PC-3 (cell line): ENCODE measurements at regions not wholly inside any gene's neighbourhood (a gene's known extent, or its start where the extent isn't known, plus 50 kb on each side); places are given as distances from the start of the nearest gene placed in this dataset.

Source experiments
- ATAC-seq: fragments of 200-7000 bp; cut with Tn5 transposase; 2 replicates; pipeline ENCODE4 v1.9.1; 2020; ENCODE audit warnings: mild to moderate bottlenecking, moderate library complexity
- BruUV-seq: library from RNA; stranded (reverse); fragments of 400-500 nt; replicated peaks from 2 replicates; lab custom pipeline; 2021; lab: Mats Ljungman, UMichigan
- CTCF ChIA-PET: fragments of 300-600 bp; sonication (Branson Sonifier 250); formaldehyde crosslinking; loops from one replicate; lab custom pipeline; 2022; ENCODE audit warnings: antibody characterized with exemption; lab: Charles Lee
- POLR2A ChIA-PET: fragments of 300-600 bp; sonication (Branson Sonifier 250); formaldehyde crosslinking; loops from one replicate; lab custom pipeline; 2022; ENCODE audit warnings: antibody characterized with exemption; ENCODE audit not compliant: unreplicated experiment; lab: Charles Lee
- DNase-seq: peaks from one replicate; pipeline ENCODE4 v3.0.0-alpha.2; 2015
- H2AFZ ChIP-seq: fragments of 300-600 bp; sonication (generic); 2 replicates; pipeline ENCODE4 v1.6.0; 2016; ENCODE audit warnings: antibody characterized with exemption, low read length
- H3F3A ChIP-seq: fragments of 300-600 bp; sonication (generic); one replicate; pipeline ENCODE4 v1.6.0; 2017; ENCODE audit warnings: antibody characterized with exemption, low read length, control low read depth, mild to moderate bottlenecking; ENCODE audit not compliant: unreplicated experiment
- H3K27ac ChIP-seq: fragments of 300-600 bp; sonication (generic); 2 replicates; pipeline ENCODE4 v1.5.1; 2016; ENCODE audit warnings: mild to moderate bottlenecking, low read length
- H3K27me3 ChIP-seq: fragments of 300-600 bp; sonication (generic); 2 replicates; pipeline ENCODE4 v1.6.1; 2016; ENCODE audit warnings: low read length, mixed read lengths
- H3K36me3 ChIP-seq: fragments of 300-600 bp; sonication (generic); 2 replicates; pipeline ENCODE4 v1.6.1; 2016; ENCODE audit warnings: low read depth, mixed run types, low read length, mixed read lengths
- H3K4me1 ChIP-seq: fragments of 300-600 bp; sonication (generic); 2 replicates; pipeline ENCODE4 v1.5.1; 2016; ENCODE audit warnings: low read length; ENCODE audit not compliant: insufficient read depth
- H3K4me2 ChIP-seq: fragments of 300-600 bp; sonication (generic); 2 replicates; pipeline ENCODE4 v1.6.0; 2016; ENCODE audit warnings: low read length
- H3K4me3 ChIP-seq: fragments of 300-600 bp; sonication (generic); 2 replicates; pipeline ENCODE4 v1.5.1; 2016; ENCODE audit warnings: mild to moderate bottlenecking, low read length, mixed read lengths
- H3K79me2 ChIP-seq: fragments of 300-600 bp; sonication (generic); 2 replicates; pipeline ENCODE4 v1.6.1; 2017; ENCODE audit warnings: low read length, mixed read lengths
- H3K9ac ChIP-seq: fragments of 300-600 bp; sonication (generic); 2 replicates; pipeline ENCODE4 v1.6.0; 2016; ENCODE audit warnings: mild to moderate bottlenecking, low read length
- H3K9me2 ChIP-seq: fragments of 300-600 bp; sonication (generic); replicated peaks from 2 replicates; pipeline ENCODE4 v1.6.1; 2016; ENCODE audit warnings: mixed run types, low read length, mixed read lengths
- H3K9me3 ChIP-seq: fragments of 300-600 bp; sonication (generic); 2 replicates; pipeline ENCODE4 v1.6.1; 2016; ENCODE audit warnings: low read length, mixed read lengths
- H4K20me1 ChIP-seq: fragments of 300-600 bp; sonication (generic); 2 replicates; pipeline ENCODE4 v1.6.1; 2016; ENCODE audit warnings: low read length, mixed read lengths
- CTCF ChIP-seq: fragments of 300-600 bp; sonication (generic); conservative IDR thresholded peaks from 2 replicates; pipeline ENCODE4 v1.5.1; 2017; ENCODE audit warnings: antibody characterized with exemption, low read depth, mild to moderate bottlenecking, low read length
- EZH2 ChIP-seq: fragments of 300-600 bp; sonication (generic); IDR thresholded peaks from one replicate; pipeline ENCODE4 v1.6.1; 2017; ENCODE audit warnings: antibody characterized with exemption, mild to moderate bottlenecking, low read length; ENCODE audit not compliant: unreplicated experiment
- EZH2phosphoT487 ChIP-seq: fragments of 300-600 bp; sonication (generic); IDR thresholded peaks from 2 replicates; pipeline ENCODE4 v1.6.1; 2018; ENCODE audit warnings: mild to moderate bottlenecking, antibody characterized with exemption, low read length, borderline replicate concordance
- intact Hi-C: fragments of 100-400 bp; cut with micrococcal nuclease; formaldehyde crosslinking; loops from 2 replicates; pipeline ENCODE4 v1.9.0; 2023

GRCh38 chr3:170660139-170660538, 74.3 kb upstream of the SLC7A14 start:
- no peaks in the 10 kb centered on the region for H3F3A ChIP-seq
- no peak overlapping the region for H3K27ac ChIP-seq
- intact Hi-C loops, result no loop called here
- DNase-seq (no peak), ATAC-seq (no peak)
- no peak for TF ChIP-seq EZH2
- no peak for TF ChIP-seq EZH2phosphoT487
- TF ChIP-seq CTCF, result no peak
- H3K4me2 ChIP-seq, result no peak overlapping the region
- ChIA-PET POLR2A (no interaction called here), CTCF (no interaction called here)
- H2AFZ ChIP-seq, result no peak overlapping the region
- no peaks in the 10 kb centered on the region for H3K36me3 ChIP-seq
- no peaks in the 10 kb centered on the region for H3K9me2 ChIP-seq
- H3K4me3 ChIP-seq, result no peak overlapping the region
- H3K9me3 ChIP-seq, result no peaks in the 10 kb centered on the region
- no peaks in the 10 kb centered on the region for H3K27me3 ChIP-seq
- H4K20me1 ChIP-seq, result no peaks in the 10 kb centered on the region
- H3K79me2 ChIP-seq, result no peaks in the 10 kb centered on the region
- no peak overlapping the region for H3K9ac ChIP-seq
- no TSS peak for BruUV-seq
- no peaks in the 10 kb centered on the region for H3K4me1 ChIP-seq

GRCh38 chr3:170657312-170657711, 71.4 kb upstream of the SLC7A14 start:
- TF ChIP-seq CTCF (no peak), EZH2phosphoT487 (no peak), EZH2 (no peak)
- Histone ChIP-seq H3F3A (no peaks in the 10 kb centered on the region), H3K27me3 (no peaks in the 10 kb centered on the region), H4K20me1 (no peaks in the 10 kb centered on the region), H3K9me2 (no peaks in the 10 kb centered on the region), H3K79me2 (no peaks in the 10 kb centered on the region), H3K4me2 (no peak overlapping the region), H3K9ac (no peak overlapping the region), H3K27ac (no peak overlapping the region), H3K4me1 (no peaks in the 10 kb centered on the region), H3K9me3 (no peaks in the 10 kb centered on the region), H3K4me3 (no peak overlapping the region), H2AFZ (no peak overlapping the region), H3K36me3 (no peaks in the 10 kb centered on the region)
- ATAC-seq (no peak), DNase-seq (no peak)
- no TSS peak for BruUV-seq
- intact Hi-C loops, result no loop called here
- ChIA-PET POLR2A (no interaction called here), CTCF (no interaction called here)

GRCh38 chr3:170656284-170656683, 70.4 kb upstream of the SLC7A14 start:
- intact Hi-C loops, result no loop called here
- Histone ChIP-seq H3K9ac (no peak overlapping the region), H3F3A (no peaks in the 10 kb centered on the region), H4K20me1 (no peaks in the 10 kb centered on the region), H3K4me2 (no peak overlapping the region), H3K27ac (no peak overlapping the region), H3K9me3 (no peaks in the 10 kb centered on the region), H3K79me2 (no peaks in the 10 kb centered on the region), H3K4me3 (no peak overlapping the region), H3K9me2 (no peaks in the 10 kb centered on the region), H3K4me1 (no peaks in the 10 kb centered on the region), H3K36me3 (no peaks in the 10 kb centered on the region), H2AFZ (no peak overlapping the region), H3K27me3 (no peaks in the 10 kb centered on the region)
- BruUV-seq, result no TSS peak
- ATAC-seq, result no peak
- DNase-seq, result no peak
- TF ChIP-seq EZH2, result no peak
- no peak for TF ChIP-seq CTCF
- TF ChIP-seq EZH2phosphoT487, result no peak
- ChIA-PET CTCF (no interaction called here), POLR2A (no interaction called here)
